SKM-1 treated with dmso at 0.1 percent for 144 hours (cell line): ENCODE measurements at regions not wholly inside any gene's neighbourhood (a gene's known extent, or its start where the extent isn't known, plus 50 kb on each side); places are given as distances from the start of the nearest gene placed in this dataset.

Source experiments
- DNase-seq: peaks from one replicate; lab custom pipeline; 2025; ENCODE audit not compliant: unreplicated experiment; lab: John Stamatoyannopoulos, UW

GRCh38 chr4:177568931-177569330 is 126.7 kb upstream of the AGA start:
- no peak for DNase-seq

GRCh38 chr4:177569434-177569833 is 127.2 kb upstream of the AGA start:
- no peak for DNase-seq

- peak; percentile 16 for DNase-seq
Measured at GRCh38 chr4:177573507-177573906, 131.3 kb upstream of the AGA start.

GRCh38 chr4:177574446-177574845 is 132.2 kb upstream of the AGA start:
- DNase-seq, result no peak

GRCh38 chr4:177579649-177580048 is 137.4 kb upstream of the AGA start:
- no peak for DNase-seq

- no peak for DNase-seq
Measured at GRCh38 chr4:177582992-177583391, 140.8 kb upstream of the AGA start.

- no peak for DNase-seq
Measured at GRCh38 chr4:177587989-177588388, 145.8 kb upstream of the AGA start.

- no peak for DNase-seq
Measured at GRCh38 chr4:177595386-177595785, 153.1 kb upstream of the AGA start.

- no peak for DNase-seq
Measured at GRCh38 chr4:177596035-177596434, 153.8 kb upstream of the AGA start.

- no peak for DNase-seq
Measured at GRCh38 chr4:177596991-177597390, 154.8 kb upstream of the AGA start.

- no peak for DNase-seq
Measured at GRCh38 chr4:177605252-177605651, 163.0 kb upstream of the AGA start.

GRCh38 chr4:177607111-177607573 is 164.9 kb upstream of the AGA start:
- no peak for DNase-seq

- DNase-seq, result no peak
Measured at GRCh38 chr4:177611974-177612664, 169.9 kb upstream of the AGA start.

- no peak for DNase-seq
Measured at GRCh38 chr4:177612684-177613083, 170.4 kb upstream of the AGA start.

GRCh38 chr4:177632481-177632880 is 190.2 kb upstream of the AGA start:
- no peak for DNase-seq

- no peak for DNase-seq
Measured at GRCh38 chr4:177638871-177639270, 196.6 kb upstream of the AGA start.

GRCh38 chr4:177640864-177641263 is 198.6 kb upstream of the AGA start:
- no peak for DNase-seq

- DNase-seq, result no peak
Measured at GRCh38 chr4:177660223-177660622, 218.0 kb upstream of the AGA start.

GRCh38 chr4:177667687-177668086 is 225.4 kb upstream of the AGA start:
- no peak for DNase-seq

GRCh38 chr4:177671387-177671786 is 229.2 kb upstream of the AGA start:
- no peak for DNase-seq

GRCh38 chr4:177671845-177672244 is 229.6 kb upstream of the AGA start:
- DNase-seq, result no peak

GRCh38 chr4:177673985-177674489 is 231.8 kb upstream of the AGA start:
- DNase-seq, result no peak

GRCh38 chr4:177680308-177680707 is 238.1 kb upstream of the AGA start:
- DNase-seq, result no peak
